B cell (primary cell): ENCODE measurements at regions not wholly inside any gene's neighbourhood (a gene's known extent, or its start where the extent isn't known, plus 50 kb on each side); places are given as distances from the start of the nearest gene placed in this dataset.

ENCODE experiments used
- ATAC-seq: fragments of 200-7000 bp; cut with Tn5 transposase; one replicate; pipeline ENCODE4 v1.10.0; 2021; ENCODE audit warnings: low read depth, mild to moderate bottlenecking, moderate number of reproducible peaks, moderate library complexity
- CTCF ChIA-PET: fragments of 350-600 bp; sonication (Branson Sonifier 250); formaldehyde crosslinking; loops from one replicate; lab custom pipeline; 2021; ENCODE audit warnings: antibody characterized with exemption, inconsistent platforms; lab: Charles Lee
- POLR2A ChIA-PET: fragments of 350-600 bp; sonication (Branson Sonifier 250); formaldehyde crosslinking; loops from one replicate; lab custom pipeline; 2021; ENCODE audit warnings: antibody characterized with exemption; lab: Charles Lee
- DNase-seq: peaks from one replicate; pipeline ENCODE4 v3.0.0; 2013
- H2AFZ ChIP-seq: 2 replicates; pipeline ENCODE4 v1.6.1; 2012; ENCODE audit warnings: mild to moderate bottlenecking, low read depth, low read length; ENCODE audit not compliant: insufficient read depth, poor library complexity, severe bottlenecking
- H3K27ac ChIP-seq, 2 donors: 1 replicate in 1 of 2; 2 replicates in 1 of 2; pipeline ENCODE4 v1.5.1; 2012 to 2013; ENCODE audit warnings: low read length in 2 of 2, mild to moderate bottlenecking in 2 of 2, moderate library complexity in 1 of 2
- H3K27me3 ChIP-seq, 4 experiments: fragments of 200-600 bp in 1 of 4; sonication (generic) in 1 of 4; replicated peaks in 1 of 4; 1 replicate in 2 of 4; 2 replicates in 2 of 4; pipeline versions ENCODE4 v1.6.1 to v1.7.0; 2013 to 2016; ENCODE audit warnings: low read length in 3 of 4, mild to moderate bottlenecking in 2 of 4, mixed read lengths in 1 of 4, moderate library complexity in 1 of 4; ENCODE audit not compliant: insufficient read depth in 4 of 4, control insufficient read depth in 3 of 4; ENCODE audit errors: control extremely low read depth in 1 of 4
- H3K36me3 ChIP-seq, 2 experiments: replicated peaks in 1 of 2; 1 replicate in 1 of 2; 2 replicates in 1 of 2; pipeline versions ENCODE4 v1.6.1 to v1.7.1; 2013; ENCODE audit warnings: low read length in 1 of 2; ENCODE audit not compliant: insufficient read depth in 2 of 2, control insufficient read depth in 1 of 2; ENCODE audit errors: control extremely low read depth in 1 of 2, extremely low read depth in 1 of 2
- H3K4me1 ChIP-seq, 2 donors: fragments of 200-600 bp in 1 of 2; sonication (generic) in 1 of 2; 1 replicate in 1 of 2; 2 replicates in 1 of 2; pipeline versions ENCODE4 v1.5.1 to v1.6.1; 2013 to 2017; ENCODE audit warnings: low read length in 2 of 2; ENCODE audit not compliant: control insufficient read depth in 2 of 2, insufficient read depth in 2 of 2
- H3K4me2 ChIP-seq: replicated peaks from 2 replicates; pipeline ENCODE3; 2012; ENCODE audit warnings: mild to moderate bottlenecking, low read depth, low read length; ENCODE audit not compliant: poor library complexity, severe bottlenecking
- H3K4me3 ChIP-seq, 5 experiments: fragments of 200-600 bp in 1 of 5; sonication (generic) in 1 of 5; 1 replicate in 3 of 5; 2 replicates in 2 of 5; pipeline versions ENCODE4 v1.5.1 to v1.7.0; 2011 to 2016; ENCODE audit warnings: low read length in 4 of 5, mild to moderate bottlenecking in 4 of 5, low read depth in 2 of 5, control low read depth in 1 of 5, moderate library complexity in 1 of 5; ENCODE audit not compliant: insufficient read depth in 1 of 5; ENCODE audit errors: control extremely low read depth in 1 of 5, extremely low read depth in 1 of 5
- H3K79me2 ChIP-seq: fragments of 200-600 bp; sonication (generic); one replicate; pipeline ENCODE4 v1.6.0; 2016; ENCODE audit warnings: low read length; ENCODE audit not compliant: control insufficient read depth, insufficient read depth
- H3K9ac ChIP-seq: fragments of 200-600 bp; sonication (generic); 2 replicates; pipeline ENCODE4 v1.6.1; 2017; ENCODE audit warnings: mild to moderate bottlenecking, low read length, moderate library complexity
- H3K9me3 ChIP-seq, 3 donors: one replicate each; pipeline versions ENCODE4 v1.6.1 to v1.7.1; 2013; ENCODE audit warnings: low read length in 2 of 3; ENCODE audit not compliant: control insufficient read depth in 2 of 3, insufficient read depth in 1 of 3; ENCODE audit errors: control extremely low read depth in 1 of 3
- H4K20me1 ChIP-seq: 2 replicates; pipeline ENCODE4 v1.6.0; 2012; ENCODE audit warnings: mild to moderate bottlenecking, low read length; ENCODE audit not compliant: insufficient read depth, control insufficient read depth, poor library complexity, severe bottlenecking
- H3K27ac Mint-ChIP-seq: one replicate; pipeline ENCODE4 v1.8.0; 2021; ENCODE audit warnings: mixed read lengths
- H3K27me3 Mint-ChIP-seq: one replicate; pipeline ENCODE4 v1.8.0; 2021; ENCODE audit warnings: mixed read lengths
- H3K4me1 Mint-ChIP-seq: one replicate; pipeline ENCODE4 v1.8.0; 2021; ENCODE audit warnings: mixed read lengths
- H3K4me3 Mint-ChIP-seq: one replicate; pipeline ENCODE4 v1.8.0; 2021; ENCODE audit warnings: mixed read lengths
- H3K9me3 Mint-ChIP-seq: one replicate; pipeline ENCODE4 v1.8.0; 2022; ENCODE audit warnings: mixed read lengths; ENCODE audit not compliant: insufficient read depth
- CTCF ChIP-seq: fragments of 200-600 bp; IDR thresholded peaks from one replicate; pipeline ENCODE4 v1.8.0; 2022; ENCODE audit warnings: antibody characterized with exemption, mild to moderate bottlenecking
- EZH2 ChIP-seq: IDR thresholded peaks from 2 replicates; pipeline ENCODE4 v1.6.1; 2012; ENCODE audit warnings: borderline replicate concordance, low read depth, mild to moderate bottlenecking, moderate library complexity, low read length; ENCODE audit not compliant: insufficient read depth, poor library complexity, severe bottlenecking
- WGBS: methylation state at CpG from one replicate; pipeline ENCODE4 v1.1.5; 2013; ENCODE audit warnings: missing lambda C conversion rate; ENCODE audit not compliant: insufficient coverage; 5-methylcytosine and 5-hydroxymethylcytosine counted together
- intact Hi-C: fragments of 100-400 bp; cut with micrococcal nuclease; formaldehyde crosslinking; loops from one replicate; pipeline ENCODE4 v1.10.0; 2022

DNA sequence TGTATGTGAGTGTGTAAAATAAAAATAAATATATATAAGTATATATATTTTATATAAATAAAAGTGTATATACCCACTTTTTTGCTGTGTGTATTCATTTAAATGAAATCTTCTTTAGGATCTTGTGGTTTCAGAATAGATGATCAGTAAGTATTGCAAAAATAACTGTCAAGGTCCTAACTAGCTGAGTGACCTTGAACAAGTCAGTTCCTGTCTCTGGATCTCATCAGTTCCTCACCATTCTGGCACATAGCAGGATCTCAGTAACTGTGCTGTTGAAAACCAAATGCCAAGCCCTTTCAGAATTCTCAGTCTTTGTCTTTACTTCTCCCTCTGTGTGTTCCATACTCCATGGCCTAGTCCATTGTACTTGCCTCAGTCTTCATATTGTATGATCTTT lies 115.3 kb upstream of the CXCR4 start:
- intact Hi-C loops = no loop called here
- H3K4me3 Mint-ChIP-seq = peak overlapping the region; percentile 20
- H3K79me2 ChIP-seq = peaks cover 5% of the 10 kb centered on the region
- H3K4me1 Mint-ChIP-seq = peaks cover 78% of the 10 kb centered on the region
- ATAC-seq = no peak
- H3K4me3 ChIP-seq = no peak overlapping the region
- no peaks in the 10 kb centered on the region for H3K9me3 ChIP-seq
- peaks cover 44 to 48% of the 10 kb centered on the region in 2 donors for H3K4me1 ChIP-seq
- no peaks in the 10 kb centered on the region for H3K36me3 ChIP-seq
- no peak overlapping the region for H2AFZ ChIP-seq
- no peak for DNase-seq
- POLR2A ChIA-PET = interaction anchor here (1.2 to 2.3 kb wide), 2 partner anchors 26 to 114 kb away, joined by 3 to 7 read pairs; no protein-coding TSS in a partner anchor
- peaks cover 8% of the 10 kb centered on the region for H3K9me3 Mint-ChIP-seq
- no peaks in the 10 kb centered on the region for H3K27me3 Mint-ChIP-seq
- no peak overlapping the region for H3K9ac ChIP-seq
- no peak for TF ChIP-seq EZH2
- TF ChIP-seq CTCF = no peak
- H3K4me2 ChIP-seq = peak overlapping the region; percentile 51
- H4K20me1 ChIP-seq = no peaks in the 10 kb centered on the region
- H3K27ac Mint-ChIP-seq = peak overlapping the region; percentile 66
- CTCF ChIA-PET = interaction anchor here (1.6 to 1.7 kb wide), 2 partner anchors 16 to 319 kb away, joined by 3 to 5 read pairs; no protein-coding TSS in a partner anchor
- H3K27ac ChIP-seq = peak overlapping the region in 1 of 2 donors; percentile 48
- no peaks in the 10 kb centered on the region for H3K27me3 ChIP-seq

DNA sequence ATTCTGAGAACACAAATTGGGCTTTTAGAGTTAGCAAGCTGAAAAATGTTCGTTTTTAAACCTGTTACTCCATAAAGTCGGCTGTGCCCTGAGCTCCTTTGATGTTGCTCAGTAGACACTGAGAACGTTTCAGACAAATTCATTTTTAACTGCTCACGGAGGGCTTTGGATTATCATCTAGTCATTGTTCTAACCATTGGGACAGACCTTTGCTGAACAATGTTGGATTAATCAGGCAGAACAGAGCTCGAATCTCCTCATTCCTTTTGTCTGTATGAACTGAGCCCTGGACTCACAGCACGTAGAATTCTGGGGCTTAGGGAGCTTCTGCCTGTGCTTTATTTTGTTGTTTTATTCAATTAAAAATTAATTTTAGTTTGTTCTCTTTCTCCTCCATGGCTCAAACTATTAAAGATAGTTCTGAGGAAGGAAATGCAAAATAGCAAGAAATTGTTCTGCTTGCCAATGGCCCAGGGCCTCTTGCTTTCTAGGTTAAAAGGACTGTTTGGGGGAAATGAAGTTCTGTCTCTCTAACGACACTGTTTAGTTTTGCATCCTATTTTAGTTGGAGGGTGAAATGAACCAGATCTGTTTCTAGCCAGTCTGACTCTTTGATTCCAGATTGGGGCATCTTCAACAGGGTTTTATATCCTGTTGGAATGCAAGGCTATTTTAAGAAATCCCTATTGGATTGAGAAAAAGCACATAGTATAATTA lies 114.7 kb upstream of the CXCR4 start:
- H3K9ac ChIP-seq = peak overlapping the region; percentile 21
- Mint-ChIP-seq H3K27ac (peak overlapping the region; percentile 66), H3K4me3 (peak overlapping the region; percentile 48), H3K9me3 (peaks cover 8% of the 10 kb centered on the region), H3K4me1 (peaks cover 77% of the 10 kb centered on the region), H3K27me3 (no peaks in the 10 kb centered on the region)
- H3K4me2 ChIP-seq = peak overlapping the region; percentile 51
- H3K9me3 ChIP-seq = no peaks in the 10 kb centered on the region
- DNase-seq (peak; percentile 59), ATAC-seq (peak; percentile 61)
- H3K36me3 ChIP-seq = no peaks in the 10 kb centered on the region
- H3K4me1 ChIP-seq = peaks cover 37 to 41% of the 10 kb centered on the region in 2 donors
- H2AFZ ChIP-seq = peak overlapping the region; percentile 13
- TF ChIP-seq CTCF = no peak
- ChIA-PET POLR2A (interaction anchor here (1.1 to 2.3 kb wide), 3 partner anchors 25 to 113 kb away, joined by 4 to 7 read pairs (median 5); no protein-coding TSS in a partner anchor), CTCF (interaction anchor here (0.6 to 1.7 kb wide), 3 partner anchors 15 to 113 kb away, joined by 3 read pairs; no protein-coding TSS in a partner anchor)
- H3K27ac ChIP-seq = peak overlapping the region; percentile 48 to 69
- H4K20me1 ChIP-seq = no peaks in the 10 kb centered on the region
- peaks cover 5% of the 10 kb centered on the region for H3K79me2 ChIP-seq
- peak overlapping the region in 1 of 5 experiments; percentile 15 for H3K4me3 ChIP-seq
- H3K27me3 ChIP-seq = no peaks in the 10 kb centered on the region
- 50% methylated on average over 2 of the region's 7 CpGs for WGBS
- intact Hi-C loops = no loop called here
